ENCODE measurements at regions not wholly inside any gene's neighbourhood (a gene's known extent, or its start where the extent isn't known, plus 50 kb on each side); places are given as distances from the start of the nearest gene placed in this dataset.

DNA sequence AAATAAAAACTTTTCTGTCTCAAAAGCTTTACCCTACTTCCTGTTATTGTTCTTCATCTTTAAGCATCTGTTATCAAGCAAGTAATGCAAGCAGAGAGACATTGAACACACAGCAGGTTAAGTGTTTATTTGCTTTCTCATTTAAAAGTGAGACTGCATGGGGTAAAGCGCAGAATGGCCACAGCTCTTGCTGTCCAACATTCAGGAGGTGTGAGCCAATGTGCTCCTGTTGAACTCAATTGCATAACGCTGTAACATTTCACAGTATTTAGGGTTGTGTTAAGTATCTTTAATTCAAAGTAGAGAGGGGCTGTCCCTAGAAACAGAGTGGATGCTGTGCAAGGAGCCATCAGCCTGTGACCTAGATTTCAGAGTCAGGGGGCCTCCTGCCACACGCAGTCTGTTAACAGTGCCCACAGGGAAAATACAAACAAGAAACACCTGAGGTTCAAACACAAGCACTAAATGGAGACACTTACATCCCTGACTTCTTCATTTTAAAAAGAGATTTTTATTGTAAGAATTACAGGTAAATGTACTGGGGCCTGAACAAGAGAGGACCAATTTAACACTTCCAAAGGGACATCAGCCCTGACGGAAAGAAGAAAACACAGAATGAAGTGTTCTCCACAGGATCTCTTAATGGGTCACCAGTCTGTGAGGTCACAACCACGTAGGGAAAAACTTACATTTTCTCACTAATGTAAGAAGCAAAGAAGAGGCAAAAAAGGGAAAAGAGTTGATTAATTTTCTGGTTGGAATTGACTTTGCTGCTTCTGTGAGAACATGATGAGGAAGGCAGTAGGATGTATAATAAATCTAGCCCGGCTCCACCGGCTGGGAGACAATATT is 815.1 kb downstream of the VGLL3 start:
- no peak overlapping the region for H3K27ac ChIP-seq (replicated peaks)
- H3K4me3 ChIP-seq: no peak overlapping the region
- no peaks in the 10 kb centered on the region for H3K9me3 ChIP-seq (replicated peaks)
- intact Hi-C loops (cut with micrococcal nuclease): no loop called here
- TF ChIP-seq, protein P1, sequence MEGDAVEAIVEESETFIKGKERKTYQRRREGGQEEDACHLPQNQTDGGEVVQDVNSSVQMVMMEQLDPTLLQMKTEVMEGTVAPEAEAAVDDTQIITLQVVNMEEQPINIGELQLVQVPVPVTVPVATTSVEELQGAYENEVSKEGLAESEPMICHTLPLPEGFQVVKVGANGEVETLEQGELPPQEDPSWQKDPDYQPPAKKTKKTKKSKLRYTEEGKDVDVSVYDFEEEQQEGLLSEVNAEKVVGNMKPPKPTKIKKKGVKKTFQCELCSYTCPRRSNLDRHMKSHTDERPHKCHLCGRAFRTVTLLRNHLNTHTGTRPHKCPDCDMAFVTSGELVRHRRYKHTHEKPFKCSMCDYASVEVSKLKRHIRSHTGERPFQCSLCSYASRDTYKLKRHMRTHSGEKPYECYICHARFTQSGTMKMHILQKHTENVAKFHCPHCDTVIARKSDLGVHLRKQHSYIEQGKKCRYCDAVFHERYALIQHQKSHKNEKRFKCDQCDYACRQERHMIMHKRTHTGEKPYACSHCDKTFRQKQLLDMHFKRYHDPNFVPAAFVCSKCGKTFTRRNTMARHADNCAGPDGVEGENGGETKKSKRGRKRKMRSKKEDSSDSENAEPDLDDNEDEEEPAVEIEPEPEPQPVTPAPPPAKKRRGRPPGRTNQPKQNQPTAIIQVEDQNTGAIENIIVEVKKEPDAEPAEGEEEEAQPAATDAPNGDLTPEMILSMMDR (IDR thresholded peaks at IDR 0.05; ENCODE audit: borderline replicate concordance): no peak
- no peak for DNase-seq
- no peaks in the 10 kb centered on the region for H3K27me3 ChIP-seq (ENCODE audit: low read depth)
- H3K4me1 ChIP-seq: no peaks in the 10 kb centered on the region
- H3K36me3 ChIP-seq: no peaks in the 10 kb centered on the region

DNA sequence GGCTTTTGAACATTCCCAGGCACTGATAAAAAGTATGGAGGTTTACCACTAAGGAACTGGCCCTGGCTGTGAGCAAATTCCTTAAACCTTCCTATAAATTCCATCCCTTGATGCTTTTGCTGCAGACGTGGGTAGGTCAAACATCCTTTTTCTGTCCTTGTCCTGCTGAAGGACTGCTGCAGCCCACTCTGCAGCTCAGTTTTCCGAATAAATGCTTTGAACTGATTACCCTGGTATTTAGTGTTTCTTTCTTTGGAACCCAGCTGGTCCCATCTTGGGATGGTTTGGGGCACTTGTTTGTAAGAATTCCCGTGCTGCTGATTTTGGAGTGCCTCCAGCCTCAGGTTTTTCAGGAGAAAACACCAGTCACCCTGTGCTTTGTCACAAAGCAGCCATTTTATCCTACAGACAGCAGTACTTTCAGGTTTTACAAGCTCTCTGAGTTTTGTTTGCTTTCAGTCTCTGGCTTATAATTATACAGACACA is 815.9 kb downstream of the VGLL3 start:
- Histone ChIP-seq H3K27ac (replicated peaks) (no peak overlapping the region), H3K4me1 (no peaks in the 10 kb centered on the region), H3K4me3 (no peak overlapping the region), H3K36me3 (no peaks in the 10 kb centered on the region), H3K27me3 (ENCODE audit: low read depth) (no peaks in the 10 kb centered on the region), H3K9me3 (replicated peaks) (no peaks in the 10 kb centered on the region)
- intact Hi-C loops (cut with micrococcal nuclease): no loop called here
- TF ChIP-seq, protein P1 (IDR thresholded peaks at IDR 0.05; ENCODE audit: borderline replicate concordance): no peak
- no peak for DNase-seq

DNA sequence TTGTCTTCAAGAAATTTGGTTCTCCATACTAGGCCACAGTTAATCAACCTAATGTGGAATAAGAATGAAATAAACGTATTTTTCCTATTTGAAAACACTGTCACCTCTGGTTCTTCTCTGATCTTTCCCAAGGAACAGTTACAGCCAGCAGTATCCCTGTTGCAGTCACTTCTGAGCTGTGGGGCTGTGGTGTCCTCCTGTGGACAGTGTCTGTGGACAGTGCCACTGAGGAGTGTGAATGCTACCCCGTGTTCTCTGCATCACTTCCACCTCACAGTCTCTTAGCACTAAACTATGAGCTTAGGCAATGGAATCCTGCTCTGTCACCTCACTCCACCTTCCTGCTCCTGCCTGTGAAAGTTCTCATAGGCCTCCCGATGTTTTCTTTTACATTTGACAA is 817.5 kb downstream of the VGLL3 start:
- H3K27ac ChIP-seq (replicated peaks): no peak overlapping the region
- H3K4me3 ChIP-seq: no peak overlapping the region
- DNase-seq: no peak
- H3K27me3 ChIP-seq (ENCODE audit: low read depth): no peaks in the 10 kb centered on the region
- H3K9me3 ChIP-seq (replicated peaks): no peaks in the 10 kb centered on the region
- intact Hi-C loops (cut with micrococcal nuclease): no loop called here
- H3K36me3 ChIP-seq: no peaks in the 10 kb centered on the region
- no peaks in the 10 kb centered on the region for H3K4me1 ChIP-seq
- TF ChIP-seq, protein P1 (IDR thresholded peaks at IDR 0.05; ENCODE audit: borderline replicate concordance): no peak

DNA sequence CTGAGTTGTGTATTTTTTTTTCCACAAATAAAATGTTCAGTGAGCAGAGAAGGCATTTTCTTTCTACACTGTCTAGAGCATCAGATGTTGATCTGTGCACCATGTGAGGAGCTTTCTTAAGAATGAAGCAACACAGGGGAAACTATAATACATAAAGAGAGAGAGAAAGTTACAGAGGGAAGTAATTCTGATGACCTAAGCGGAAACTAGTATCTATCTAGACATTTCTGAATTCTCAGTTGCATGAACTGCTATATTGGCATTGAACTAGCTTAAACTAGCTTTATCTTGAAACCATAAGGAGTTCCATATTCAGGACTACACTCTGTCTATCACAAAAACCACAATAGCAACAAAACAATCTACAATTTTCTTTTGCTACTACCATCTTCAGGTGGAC is 822.4 kb downstream of the VGLL3 start:
- no peak overlapping the region for H3K27ac ChIP-seq (replicated peaks)
- H3K9me3 ChIP-seq (replicated peaks): no peaks in the 10 kb centered on the region
- TF ChIP-seq, protein P1 (IDR thresholded peaks at IDR 0.05; ENCODE audit: borderline replicate concordance): no peak
- H3K36me3 ChIP-seq: no peaks in the 10 kb centered on the region
- H3K4me3 ChIP-seq: no peak overlapping the region
- intact Hi-C loops (cut with micrococcal nuclease): no loop called here
- H3K4me1 ChIP-seq: no peaks in the 10 kb centered on the region
- no peak for DNase-seq
- H3K27me3 ChIP-seq (ENCODE audit: low read depth): no peaks in the 10 kb centered on the region

DNA sequence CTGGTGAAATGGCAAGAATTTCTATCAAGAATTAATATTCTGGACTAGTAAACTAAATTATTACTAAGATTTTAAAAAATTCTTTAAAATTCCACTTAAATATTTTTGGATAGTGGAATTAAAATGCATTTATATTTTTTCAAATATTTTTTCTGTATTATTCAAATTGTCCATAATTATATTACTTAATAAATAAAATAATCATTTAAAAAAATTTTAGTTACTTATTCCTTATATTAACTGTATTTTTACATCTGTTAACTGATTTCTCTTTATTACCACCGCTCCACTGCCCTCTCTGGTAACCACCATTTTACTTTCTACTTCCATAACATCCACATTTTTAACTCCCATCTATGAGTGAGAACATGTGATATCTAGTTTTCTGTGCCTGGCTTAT is 828.4 kb downstream of the VGLL3 start:
- Histone ChIP-seq H3K36me3 (no peaks in the 10 kb centered on the region), H3K4me3 (no peak overlapping the region), H3K27me3 (ENCODE audit: low read depth) (no peaks in the 10 kb centered on the region), H3K27ac (replicated peaks) (no peak overlapping the region), H3K9me3 (replicated peaks) (no peaks in the 10 kb centered on the region), H3K4me1 (no peaks in the 10 kb centered on the region)
- TF ChIP-seq, protein P1 (IDR thresholded peaks at IDR 0.05; ENCODE audit: borderline replicate concordance): no peak
- intact Hi-C loops (cut with micrococcal nuclease): no loop called here
- DNase-seq: no peak

All from left ventricle myocardium inferior (tissue), 1 donor.